ENCODE measurements at regions not wholly inside any gene's neighbourhood (a gene's known extent, or its start where the extent isn't known, plus 50 kb on each side); places are given as distances from the start of the nearest gene placed in this dataset.
"Not testable (repeated sequence)": the region's sequence is repeated elsewhere in the genome, so short reads cannot be mapped to it uniquely, and the experiment has no call there.

GRCh38 chr5:122615832-122616231 is 159.0 kb upstream of the SNX2 start:
- no peak overlapping the region for H3K4ac ChIP-seq (ENCODE audit: low read depth, low read length)
- no peak overlapping the region for H3K27ac ChIP-seq (ENCODE audit: insufficient read length, low read depth, low read length)
- no peak overlapping the region for H3T11ph ChIP-seq (ENCODE audit: low read length)
- H3K27ac Mint-ChIP-seq, result no peak overlapping the region
- no peak overlapping the region for H2BK20ac ChIP-seq (ENCODE audit: low read depth, low read length, poor library complexity, severe bottlenecking)
- no peak overlapping the region for H2BK15ac ChIP-seq (ENCODE audit: low read depth, low read length)
- H4K5ac ChIP-seq (ENCODE audit: insufficient read length, low read depth, low read length), result no peak overlapping the region
- H3K27me3 ChIP-seq (ENCODE audit: insufficient read depth, low read length), result no peaks in the 10 kb centered on the region
- no peak overlapping the region for H3K4me3 Mint-ChIP-seq
- no peaks in the 10 kb centered on the region; a peak in 1 of 7 replicates for H3K36me3 Mint-ChIP-seq (ENCODE audit: insufficient read depth in 1 of 3, low read depth in 3 of 3)
- no peak for DNase-seq
- no peaks in the 10 kb centered on the region for H3K79me2 ChIP-seq (ENCODE audit: insufficient read depth, low read length)
- H3K27me3 Mint-ChIP-seq (ENCODE audit: low read depth), result no peaks in the 10 kb centered on the region; the same call in 1 of the 2 replicates
- H2BK5ac ChIP-seq (ENCODE audit: insufficient read length, low read length), result no peak overlapping the region
- no peak overlapping the region for H3K18ac ChIP-seq (ENCODE audit: insufficient read length, low read depth, low read length)
- no peak overlapping the region for H3K23ac ChIP-seq (ENCODE audit: insufficient read length, low read depth, low read length)
- no peaks in the 10 kb centered on the region; the same call in 1 of the 2 replicates for H3K4me1 ChIP-seq (ENCODE audit: insufficient read depth, low read length)
- H3K4me1 Mint-ChIP-seq, result peaks cover 10 to 11% of the 10 kb centered on the region in 2 experiments
- no peak overlapping the region for H2AFZ ChIP-seq (ENCODE audit: low read length)
- no peaks in the 10 kb centered on the region for H3K79me1 ChIP-seq (ENCODE audit: insufficient read depth, low read depth, low read length, poor library complexity, severe bottlenecking)
- H3K56ac ChIP-seq (ENCODE audit: insufficient read length, low read depth, low read length), result no peak overlapping the region
- H3K23me2 ChIP-seq (ENCODE audit: insufficient read length, low read depth, low read length, poor library complexity, severe bottlenecking), result no peaks in the 10 kb centered on the region
- no peak overlapping the region for H3K4me2 ChIP-seq (ENCODE audit: insufficient read depth, insufficient read length, low read length)
- no peak overlapping the region for H2BK120ac ChIP-seq (ENCODE audit: low read depth, low read length, poor library complexity, severe bottlenecking)
- no peak overlapping the region for H3K9ac ChIP-seq (ENCODE audit: extremely low read depth, insufficient read length, low read length)
- H3K9me3 Mint-ChIP-seq, result no peaks in the 10 kb centered on the region
- H3K9me3 ChIP-seq (ENCODE audit: control insufficient read depth, low read depth, low read length), result no peaks in the 10 kb centered on the region
- H2AK5ac ChIP-seq (ENCODE audit: insufficient read length, low read length), result no peak overlapping the region
- no peaks in the 10 kb centered on the region for H4K20me1 ChIP-seq (ENCODE audit: control insufficient read depth, insufficient read depth, insufficient read length)
- H4K8ac ChIP-seq (replicated peaks; ENCODE audit: insufficient read length, low read depth, low read length), result no peak overlapping the region
- H4K91ac ChIP-seq (ENCODE audit: insufficient read length, low read depth, low read length), result no peak overlapping the region
- no peak overlapping the region for H2BK12ac ChIP-seq (ENCODE audit: insufficient read length, low read depth, low read length)
- no peak overlapping the region for H3K14ac ChIP-seq (ENCODE audit: insufficient read depth, low read length)
- TF ChIP-seq CTCF (conservative IDR thresholded peaks at IDR 0.05), result no peak

GRCh38 chr5:122618046-122618445 is 156.8 kb upstream of the SNX2 start:
- not testable (repeated sequence) for H4K20me1 ChIP-seq (ENCODE audit: control insufficient read depth, insufficient read depth, insufficient read length); H3K27ac ChIP-seq (ENCODE audit: insufficient read length, low read depth, low read length); H2AFZ ChIP-seq (ENCODE audit: low read length); H3K9me3 Mint-ChIP-seq; H3K4me1 Mint-ChIP-seq; H3K27ac Mint-ChIP-seq; H3K36me3 Mint-ChIP-seq (ENCODE audit: insufficient read depth in 1 of 3, low read depth in 3 of 3); H3K14ac ChIP-seq (ENCODE audit: insufficient read depth, low read length); H3K9me3 ChIP-seq (ENCODE audit: control insufficient read depth, low read depth, low read length); H3T11ph ChIP-seq (ENCODE audit: low read length); H3K18ac ChIP-seq (ENCODE audit: insufficient read length, low read depth, low read length); H3K79me1 ChIP-seq (ENCODE audit: insufficient read depth, low read depth, low read length, poor library complexity, severe bottlenecking); H4K91ac ChIP-seq (ENCODE audit: insufficient read length, low read depth, low read length); H3K27me3 Mint-ChIP-seq (ENCODE audit: low read depth); H3K79me2 ChIP-seq (ENCODE audit: insufficient read depth, low read length); H3K4me2 ChIP-seq (ENCODE audit: insufficient read depth, insufficient read length, low read length); H2BK5ac ChIP-seq (ENCODE audit: insufficient read length, low read length); H3K23ac ChIP-seq (ENCODE audit: insufficient read length, low read depth, low read length); H3K9ac ChIP-seq (ENCODE audit: extremely low read depth, insufficient read length, low read length); H3K27me3 ChIP-seq (ENCODE audit: insufficient read depth, low read length); H4K8ac ChIP-seq (replicated peaks; ENCODE audit: insufficient read length, low read depth, low read length); H3K23me2 ChIP-seq (ENCODE audit: insufficient read length, low read depth, low read length, poor library complexity, severe bottlenecking); H4K5ac ChIP-seq (ENCODE audit: insufficient read length, low read depth, low read length); DNase-seq; H2BK120ac ChIP-seq (ENCODE audit: low read depth, low read length, poor library complexity, severe bottlenecking); H2BK12ac ChIP-seq (ENCODE audit: insufficient read length, low read depth, low read length); H2AK5ac ChIP-seq (ENCODE audit: insufficient read length, low read length); H3K56ac ChIP-seq (ENCODE audit: insufficient read length, low read depth, low read length); H2BK20ac ChIP-seq (ENCODE audit: low read depth, low read length, poor library complexity, severe bottlenecking); H3K4me3 Mint-ChIP-seq; H3K4me1 ChIP-seq (ENCODE audit: insufficient read depth, low read length); H3K4ac ChIP-seq (ENCODE audit: low read depth, low read length); H2BK15ac ChIP-seq (ENCODE audit: low read depth, low read length)
- no CpG with 5 or more reads among the region's 5 CpGs for WGBS (ENCODE audit: extremely low coverage, insufficient read length, low lambda C conversion rate)

Measured in H9 (cell line).